NCI-H1417 treated with DMSO at 0.1 percent for 48 hours (cell line): ENCODE measurements at regions not wholly inside any gene's neighbourhood (a gene's known extent, or its start where the extent isn't known, plus 50 kb on each side); places are given as distances from the start of the nearest gene placed in this dataset.
A peak's percentile ranks its signal among the peaks of the same experiment; 100 is the strongest.
"Not testable (repeated sequence)": the region's sequence is repeated elsewhere in the genome, so short reads cannot be mapped to it uniquely, and the experiment has no call there.

Source experiments
- DNase-seq: peaks from one replicate; lab custom pipeline; 2025; lab: John Stamatoyannopoulos, UW

DNA sequence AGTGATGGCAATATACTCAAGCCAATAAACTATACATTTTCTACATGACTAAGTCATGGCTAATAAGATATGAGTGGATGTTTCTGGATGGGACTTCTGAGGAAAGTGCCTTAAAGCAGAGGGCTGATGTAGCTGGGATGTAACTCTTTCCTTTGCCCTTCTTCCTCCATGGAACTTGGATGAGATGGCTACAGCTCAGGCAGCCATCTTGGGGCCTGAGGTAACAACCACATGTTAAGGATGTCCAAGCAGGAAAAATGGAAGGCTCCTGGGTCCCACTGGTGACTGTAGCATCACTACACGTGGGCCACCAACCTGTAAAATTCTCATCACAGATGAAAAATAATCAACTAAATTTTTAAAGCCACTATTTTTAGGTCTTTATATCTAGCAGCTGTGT lies 54.4 kb upstream of the GRIP1 start:
- no peak for DNase-seq

GRCh38 chr12:66733839-66734238 lies 55.0 kb upstream of the GRIP1 start:
- no peak for DNase-seq

- no peak for DNase-seq
Measured at GRCh38 chr12:66735275-66735674, 56.4 kb upstream of the GRIP1 start.

DNA sequence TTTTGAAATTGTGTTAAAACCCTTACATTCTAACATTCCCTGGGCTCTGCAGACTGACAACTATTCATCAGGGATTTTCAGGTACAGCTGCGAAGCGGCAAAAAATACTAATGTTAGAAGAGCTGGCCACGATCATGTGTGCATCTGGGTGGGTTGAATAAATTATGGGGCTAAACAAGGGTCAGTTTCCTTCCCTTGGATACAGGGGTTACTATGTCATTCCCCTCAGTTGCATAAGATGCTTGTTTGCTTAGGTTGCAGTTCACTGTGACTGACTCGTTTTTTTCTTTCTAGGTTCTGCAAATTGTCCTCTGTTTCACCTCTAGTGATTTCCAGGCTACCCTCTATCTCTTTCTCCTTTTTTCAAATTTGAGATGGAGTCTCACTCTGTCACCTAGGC lies 58.1 kb upstream of the GRIP1 start:
- no peak for DNase-seq

DNA sequence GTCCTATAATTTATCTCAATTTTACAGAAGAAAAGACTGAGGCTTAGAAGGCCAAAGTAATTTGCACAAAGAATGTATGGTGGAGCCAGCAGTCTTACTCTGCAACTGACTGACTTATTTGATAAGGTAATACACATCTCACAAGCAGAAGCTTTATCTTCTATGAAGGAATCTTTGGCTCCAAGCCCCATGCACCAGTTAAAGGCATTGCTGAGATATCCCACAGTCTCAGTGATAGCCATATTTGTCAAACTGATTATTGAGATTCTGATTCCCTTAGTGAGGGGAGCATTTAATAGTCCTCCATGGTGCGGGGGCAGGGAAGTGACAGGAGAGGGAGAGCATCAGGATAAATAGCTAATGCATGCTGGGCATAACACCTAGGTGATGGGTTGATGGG lies 60.4 kb upstream of the GRIP1 start:
- DNase-seq: no peak

DNA sequence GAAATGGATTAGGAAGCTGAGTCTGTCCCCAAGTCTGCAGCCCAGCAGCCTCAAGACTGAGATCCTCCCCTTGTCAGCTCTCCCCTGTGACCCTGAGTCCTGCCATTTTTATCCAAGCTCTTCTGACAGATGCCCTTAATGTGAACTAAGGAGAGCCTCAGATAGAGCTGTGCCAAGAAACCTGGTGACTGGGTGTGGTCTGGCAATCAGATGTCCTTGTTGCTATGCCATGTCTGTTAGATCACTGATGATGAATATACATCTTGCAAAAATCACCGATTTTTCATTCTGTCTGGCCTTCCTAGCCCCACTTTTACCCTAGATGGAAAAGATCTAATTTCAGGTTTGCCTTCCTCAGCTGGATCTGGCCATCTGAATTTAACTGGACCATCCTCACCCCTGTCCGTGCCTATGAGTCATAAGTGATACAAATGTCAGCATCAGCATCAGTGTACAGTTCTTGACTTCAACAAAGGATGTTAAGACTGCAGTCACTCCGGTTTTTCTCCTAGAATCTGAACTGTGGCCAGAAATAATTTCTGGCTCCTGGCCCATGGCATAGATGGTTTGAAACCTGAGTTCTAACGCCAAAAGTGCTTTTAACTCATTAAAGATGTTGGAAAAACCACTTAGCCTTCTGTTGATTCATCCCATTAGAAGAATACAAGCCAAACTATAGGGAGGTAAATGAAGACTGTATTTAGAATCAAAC lies 61.2 kb upstream of the GRIP1 start:
- no peak for DNase-seq

GRCh38 chr12:66740732-66741131 lies 61.9 kb upstream of the GRIP1 start:
- no peak for DNase-seq

DNA sequence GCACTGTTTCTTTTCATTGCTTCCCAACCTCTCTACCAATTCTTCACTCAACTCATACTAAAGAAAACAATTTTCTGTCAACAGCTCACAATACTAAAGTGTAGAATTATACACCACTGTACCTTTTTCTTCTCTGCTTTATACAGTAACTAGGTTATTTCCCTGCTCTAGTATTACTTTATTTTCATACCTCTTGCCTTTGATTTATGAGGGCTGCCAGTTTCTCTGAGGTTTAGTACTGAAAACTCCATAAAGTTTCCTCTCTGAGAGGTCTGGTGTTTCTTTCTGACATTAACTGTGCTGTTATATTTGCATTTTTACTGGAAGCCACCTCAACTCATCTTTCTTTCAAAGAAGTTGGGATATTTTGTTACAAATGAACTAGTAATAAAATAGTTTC lies 63.0 kb upstream of the GRIP1 start:
- no peak for DNase-seq

DNA sequence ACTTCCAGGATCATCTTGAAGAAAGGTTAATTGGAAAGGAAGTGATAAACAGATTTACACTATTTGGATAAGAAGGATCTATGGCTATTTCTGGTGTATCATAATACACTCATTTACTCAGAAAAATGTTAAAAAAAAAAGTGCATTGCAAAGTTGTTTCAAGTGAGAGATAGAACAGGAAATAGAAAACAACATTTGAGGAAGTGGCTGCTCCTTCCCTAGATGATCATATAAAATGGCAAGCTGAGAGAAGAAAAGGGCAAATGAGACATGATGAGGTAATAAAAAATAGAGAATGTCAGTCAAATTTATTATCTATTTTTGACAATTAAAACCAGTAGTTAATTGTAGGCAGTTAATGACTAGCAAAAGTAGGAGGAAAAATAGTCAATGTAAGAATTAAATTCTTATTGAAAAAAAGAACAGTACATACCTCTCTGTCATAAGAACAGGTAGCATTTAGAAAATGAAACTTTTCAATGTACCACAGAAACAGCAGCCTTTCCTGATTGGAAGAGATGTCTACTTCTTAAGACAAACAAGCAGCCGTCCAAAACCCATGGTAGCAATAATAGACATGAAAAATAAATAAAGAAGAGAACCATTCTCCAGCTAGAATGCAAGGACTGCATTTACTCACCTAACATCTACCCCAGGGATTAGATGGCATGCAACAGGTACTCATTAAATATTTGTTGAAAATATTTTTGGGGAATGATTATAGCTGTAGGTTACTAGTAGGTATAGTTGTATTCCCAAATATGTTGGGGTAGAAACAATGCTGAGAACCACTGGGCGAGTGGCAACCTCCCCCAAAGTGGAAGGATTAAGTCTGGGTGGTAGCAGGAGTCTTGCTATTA lies 63.9 kb upstream of the GRIP1 start:
- no peak for DNase-seq

- DNase-seq: no peak
Measured at GRCh38 chr12:66744461-66744860, 65.6 kb upstream of the GRIP1 start.

- no peak for DNase-seq
Measured at GRCh38 chr12:66744956-66745383, 66.1 kb upstream of the GRIP1 start.

DNA sequence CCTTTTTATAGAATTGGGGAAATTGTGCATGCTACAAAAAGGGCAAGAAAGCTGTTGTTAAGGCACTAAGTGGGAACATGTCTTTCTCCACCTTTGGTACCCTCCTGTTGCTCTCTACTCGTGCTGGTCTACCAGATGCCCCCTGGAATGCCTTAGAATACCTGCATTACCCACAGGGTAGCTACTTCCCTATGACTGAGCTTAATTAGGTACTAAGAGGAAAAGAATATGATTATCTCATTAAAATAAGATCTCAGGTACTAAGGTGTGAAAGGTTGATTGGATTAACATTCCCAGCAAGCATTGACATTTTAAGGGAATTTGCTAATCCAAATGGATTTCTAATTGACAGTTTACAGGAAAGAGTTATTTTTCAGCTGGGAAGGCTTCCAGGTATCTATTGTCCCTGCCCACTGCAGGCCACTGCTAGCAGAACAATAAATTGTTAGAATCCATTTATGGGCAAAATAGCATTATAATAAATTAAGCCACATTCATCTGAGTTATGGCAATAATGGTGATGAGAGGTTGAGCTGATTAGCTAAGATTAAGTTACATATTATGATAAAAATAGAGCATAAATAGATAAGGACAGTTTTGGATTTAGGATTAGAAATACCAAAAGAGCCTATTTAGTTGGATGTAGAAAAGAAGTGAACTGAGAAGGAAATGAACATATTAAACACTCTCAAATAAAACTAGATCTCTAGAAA lies 67.8 kb upstream of the GRIP1 start:
- DNase-seq: no peak

GRCh38 chr12:66751432-66752113 lies 72.7 kb upstream of the GRIP1 start:
- no peak for DNase-seq

DNA sequence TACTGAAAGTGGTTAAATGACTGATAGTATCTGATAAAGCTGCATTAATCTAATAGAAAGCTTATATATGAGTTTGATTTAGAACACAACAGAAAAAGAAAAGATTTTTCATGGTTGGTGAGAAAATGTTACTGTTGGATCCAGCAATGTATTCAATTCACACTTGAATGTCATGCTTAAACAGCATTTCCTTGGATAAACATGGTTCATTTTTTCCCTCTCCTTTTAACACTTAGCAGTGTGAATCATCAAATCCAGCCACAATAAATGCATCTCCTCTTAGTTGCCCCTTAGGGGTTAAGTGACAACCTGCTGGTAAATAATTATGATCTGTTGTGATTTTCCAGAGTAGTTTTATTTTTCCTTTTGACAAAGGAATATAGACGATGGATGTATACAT lies 74.9 kb upstream of the GRIP1 start:
- no peak for DNase-seq

GRCh38 chr12:66755727-66756395 lies 77.0 kb upstream of the GRIP1 start:
- DNase-seq: no peak

DNA sequence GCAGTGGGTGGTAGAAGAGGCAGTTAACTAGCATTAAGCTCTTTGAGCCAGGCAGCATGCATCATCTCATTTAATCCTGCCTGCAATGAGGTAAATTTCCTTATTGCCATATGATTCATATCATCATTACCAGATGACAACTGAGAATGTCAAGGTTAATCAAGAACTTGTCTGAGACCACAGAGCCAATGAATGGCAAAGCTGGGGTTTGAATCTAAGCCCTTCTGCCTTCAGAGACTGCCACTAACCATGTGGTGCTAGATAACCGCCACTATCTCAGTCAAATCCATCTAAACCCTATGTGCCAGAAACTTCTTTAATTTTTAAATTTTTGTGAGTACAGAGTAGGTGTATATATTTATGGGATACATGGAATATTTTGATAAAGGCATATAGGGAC lies 77.8 kb upstream of the GRIP1 start:
- DNase-seq: no peak

DNA sequence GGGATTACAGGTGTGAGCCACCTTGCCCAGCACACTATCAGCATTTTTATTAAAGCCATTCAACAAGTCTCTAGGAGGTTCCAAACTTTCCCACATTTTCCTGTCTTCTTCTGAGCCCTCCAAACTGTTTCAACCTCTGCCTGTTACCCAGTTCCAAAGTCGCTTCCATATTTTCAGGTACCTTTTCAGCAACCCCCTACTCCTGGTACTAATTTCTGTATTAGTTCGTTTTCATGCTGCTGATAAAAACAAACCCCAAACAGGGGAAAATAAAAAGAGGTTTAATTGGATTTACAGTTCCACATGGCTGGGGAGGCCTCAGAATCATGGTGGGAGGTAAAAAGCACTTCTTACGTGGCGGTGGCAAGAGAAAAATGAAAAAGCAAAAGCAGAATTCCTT lies 81.2 kb upstream of the GRIP1 start:
- DNase-seq: not testable (repeated sequence)

GRCh38 chr12:66763467-66763866 lies 84.6 kb upstream of the GRIP1 start:
- DNase-seq: peak; percentile 89

- no peak for DNase-seq
Measured at GRCh38 chr12:66765204-66765603, 86.3 kb upstream of the GRIP1 start.

DNA sequence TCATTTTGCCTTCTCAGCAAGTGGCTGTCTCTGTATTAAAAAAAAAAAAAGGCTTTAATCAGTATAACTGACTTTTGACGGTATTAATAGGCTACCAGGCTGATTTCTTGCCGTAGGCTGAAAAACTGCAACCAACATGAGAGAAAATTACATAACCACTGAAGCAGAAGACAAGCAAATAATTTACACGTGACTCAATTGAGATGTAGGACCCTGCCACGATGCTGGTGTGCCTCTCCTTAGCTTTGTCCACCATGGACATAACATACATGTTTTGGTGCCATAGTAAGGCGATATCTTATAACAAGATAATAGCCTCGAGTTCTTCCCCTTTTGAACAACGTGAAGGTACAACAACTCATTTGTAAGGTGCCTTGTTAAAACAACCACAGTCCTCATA lies 88.7 kb upstream of the GRIP1 start:
- DNase-seq: peak; percentile 34

- DNase-seq: no peak
Measured at GRCh38 chr12:66768293-66768692, 89.4 kb upstream of the GRIP1 start.

DNA sequence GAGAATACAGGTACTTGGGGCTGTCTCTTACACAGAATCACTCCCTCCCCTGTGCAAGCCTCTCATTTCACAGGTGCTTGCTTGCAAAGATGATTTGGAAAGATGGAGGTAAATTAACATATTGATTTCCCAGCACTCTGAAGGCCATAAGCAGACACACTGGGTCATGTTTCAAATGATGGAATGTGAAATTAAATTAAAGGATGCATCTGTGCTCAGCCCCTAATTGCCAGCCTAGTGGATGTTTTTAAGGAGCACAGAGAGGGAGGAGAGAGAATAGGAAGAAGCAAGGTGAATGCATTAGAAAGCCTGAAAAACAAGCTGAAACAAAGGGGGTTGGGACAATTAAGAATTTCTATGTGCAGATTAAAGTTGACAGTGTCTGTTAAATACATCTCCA lies 96.1 kb upstream of the GRIP1 start:
- DNase-seq: no peak
